Thoracic aorta (tissue), 2 donors: ENCODE measurements at regions not wholly inside any gene's neighbourhood (a gene's known extent, or its start where the extent isn't known, plus 50 kb on each side); places are given as distances from the start of the nearest gene placed in this dataset.

Experiments used
- ATAC-seq: fragments of 150-250 bp; one replicate; pipeline ENCODE4 v1.8.0; 2017; ENCODE audit warnings: low read depth; ENCODE audit not compliant: insufficient number of reproducible peaks, low FRiP score
- DNase-seq: peaks from one replicate; pipeline ENCODE4 v3.0.0-alpha.2; 2020; ENCODE audit warnings: low spot score
- H3K27ac ChIP-seq, 2 donors: fragments of 200-600 bp; sonication (generic); 1 replicate in 1 of 2; 2 replicates in 1 of 2; pipeline ENCODE4 v1.5.1; 2016; ENCODE audit warnings: mild to moderate bottlenecking in 2 of 2, moderate library complexity in 2 of 2
- H3K27me3 ChIP-seq: fragments of 200-600 bp; sonication (generic); replicated peaks from 2 replicates; pipeline ENCODE4 v1.6.0; 2016; ENCODE audit warnings: mild to moderate bottlenecking; ENCODE audit not compliant: insufficient read depth
- H3K36me3 ChIP-seq: fragments of 200-600 bp; sonication (generic); one replicate; pipeline ENCODE4 v1.5.1; 2016
- H3K4me1 ChIP-seq, 2 donors: fragments of 200-600 bp; sonication (generic); 1 replicate in 1 of 2; 2 replicates in 1 of 2; pipeline versions ENCODE4 v1.5.1 to v1.6.0; 2016; ENCODE audit warnings: low read depth in 2 of 2, mild to moderate bottlenecking in 1 of 2; ENCODE audit not compliant: control insufficient read depth in 1 of 2
- H3K4me3 ChIP-seq: fragments of 200-600 bp; sonication (generic); 2 replicates; pipeline ENCODE4 v1.5.1; 2016; ENCODE audit warnings: mild to moderate bottlenecking
- H3K9me3 ChIP-seq: fragments of 200-600 bp; sonication (generic); 2 replicates; pipeline ENCODE4 v1.5.1; 2016
- CTCF ChIP-seq: fragments of 200-600 bp; sonication (generic); IDR thresholded peaks from one replicate; pipeline ENCODE4 v1.5.1; 2019; ENCODE audit warnings: antibody characterized with exemption

- peaks cover 3% of the 10 kb centered on the region for H3K9me3 ChIP-seq
- no peaks in the 10 kb centered on the region for H3K27me3 ChIP-seq
- DNase-seq = no peak
- no peak overlapping the region for H3K27ac ChIP-seq
- no peak overlapping the region for H3K4me3 ChIP-seq
- no peak for TF ChIP-seq CTCF
- no peaks in the 10 kb centered on the region for H3K36me3 ChIP-seq
- no peaks in the 10 kb centered on the region for H3K4me1 ChIP-seq
- ATAC-seq = no peak
These were observed 366.9 kb upstream of the STAC start for GRCh38 chr3:36013425-36013824.

GRCh38 chr3:36025232-36025631, 355.1 kb upstream of the STAC start:
- no peak for ATAC-seq
- no peak for TF ChIP-seq CTCF
- Histone ChIP-seq H3K27ac (no peak overlapping the region), H3K4me3 (no peak overlapping the region), H3K9me3 (no peaks in the 10 kb centered on the region), H3K27me3 (no peaks in the 10 kb centered on the region), H3K36me3 (no peaks in the 10 kb centered on the region), H3K4me1 (no peaks in the 10 kb centered on the region)
- DNase-seq = no peak

- ATAC-seq (no peak), DNase-seq (no peak)
- Histone ChIP-seq H3K36me3 (no peaks in the 10 kb centered on the region), H3K4me1 (no peaks in the 10 kb centered on the region), H3K4me3 (no peak overlapping the region), H3K9me3 (no peaks in the 10 kb centered on the region), H3K27me3 (no peaks in the 10 kb centered on the region), H3K27ac (no peak overlapping the region)
- TF ChIP-seq CTCF = no peak
These were observed 347.9 kb upstream of the STAC start for GRCh38 chr3:36032180-36033047.

GRCh38 chr3:36058404-36059030, 321.8 kb upstream of the STAC start:
- Histone ChIP-seq H3K4me3 (no peak overlapping the region), H3K9me3 (no peaks in the 10 kb centered on the region), H3K27ac (no peak overlapping the region), H3K27me3 (no peaks in the 10 kb centered on the region), H3K36me3 (no peaks in the 10 kb centered on the region), H3K4me1 (no peaks in the 10 kb centered on the region)
- TF ChIP-seq CTCF = no peak
- ATAC-seq = no peak
- DNase-seq = no peak

- H3K4me3 ChIP-seq = no peak overlapping the region
- H3K27ac ChIP-seq = no peak overlapping the region
- no peaks in the 10 kb centered on the region for H3K27me3 ChIP-seq
- H3K4me1 ChIP-seq = no peaks in the 10 kb centered on the region
- DNase-seq (no peak), ATAC-seq (no peak)
- no peak for TF ChIP-seq CTCF
- H3K9me3 ChIP-seq = no peaks in the 10 kb centered on the region
- no peaks in the 10 kb centered on the region for H3K36me3 ChIP-seq
These were observed 319.4 kb upstream of the STAC start for GRCh38 chr3:36060950-36061349.
